Muscle of leg (tissue), 3 donors: ENCODE measurements at regions not wholly inside any gene's neighbourhood (a gene's known extent, or its start where the extent isn't known, plus 50 kb on each side); places are given as distances from the start of the nearest gene placed in this dataset.

Experiments
- DNase-seq: peaks from one replicate; pipeline ENCODE4 v3.0.0; 2013
- H3K27ac ChIP-seq: one replicate; pipeline ENCODE4 v1.5.1; 2013; ENCODE audit warnings: mild to moderate bottlenecking, low read length, control low read depth
- H3K27me3 ChIP-seq: one replicate; pipeline ENCODE4 v1.6.1; 2013; ENCODE audit warnings: low read length; ENCODE audit not compliant: control insufficient read depth, insufficient read depth
- H3K36me3 ChIP-seq: one replicate; pipeline ENCODE4 v1.6.1; 2013; ENCODE audit warnings: low read length; ENCODE audit not compliant: control insufficient read depth, insufficient read depth
- H3K4me1 ChIP-seq: one replicate; pipeline ENCODE4 v1.6.1; 2013; ENCODE audit warnings: low read length; ENCODE audit not compliant: control insufficient read depth, insufficient read depth
- H3K4me3 ChIP-seq: one replicate; pipeline ENCODE4 v1.5.1; 2013; ENCODE audit warnings: low read length, control low read depth
- H3K9me3 ChIP-seq: replicated peaks from 2 replicates; pipeline ENCODE4 v1.6.1; 2013; ENCODE audit warnings: low read depth, low read length; ENCODE audit not compliant: control insufficient read depth
- WGBS: methylation state at CpG from one replicate; pipeline ENCODE4 v1.1.5; 2013; ENCODE audit warnings: missing lambda C conversion rate; ENCODE audit not compliant: insufficient coverage; 5-methylcytosine and 5-hydroxymethylcytosine counted together

DNA sequence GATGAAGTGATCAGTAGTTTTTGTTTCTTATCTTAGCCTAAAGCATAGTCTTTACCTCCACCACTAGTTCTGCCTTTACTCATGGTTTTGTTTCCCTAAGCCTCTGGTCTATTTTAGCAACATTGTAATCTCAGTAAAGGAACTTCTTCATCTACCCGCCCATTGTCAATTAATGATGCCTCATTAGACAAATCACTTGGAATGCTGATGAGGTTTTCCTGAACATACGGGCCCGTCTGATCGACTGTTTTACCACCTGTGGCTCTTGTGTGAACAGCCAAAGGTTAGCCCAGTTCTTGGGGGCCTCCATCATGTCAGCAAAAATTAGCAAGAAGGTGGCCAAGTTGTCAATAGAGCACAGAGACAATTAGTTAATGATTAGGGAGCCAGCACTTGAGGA lies 470.1 kb upstream of the ARRDC4 start:
- Histone ChIP-seq H3K4me3 (no peak overlapping the region), H3K27me3 (no peaks in the 10 kb centered on the region), H3K4me1 (no peaks in the 10 kb centered on the region), H3K9me3 (no peaks in the 10 kb centered on the region), H3K36me3 (no peaks in the 10 kb centered on the region), H3K27ac (no peak overlapping the region)
- WGBS, result 71% methylated on average over 4 of the region's 4 CpGs
- no peak for DNase-seq

DNA sequence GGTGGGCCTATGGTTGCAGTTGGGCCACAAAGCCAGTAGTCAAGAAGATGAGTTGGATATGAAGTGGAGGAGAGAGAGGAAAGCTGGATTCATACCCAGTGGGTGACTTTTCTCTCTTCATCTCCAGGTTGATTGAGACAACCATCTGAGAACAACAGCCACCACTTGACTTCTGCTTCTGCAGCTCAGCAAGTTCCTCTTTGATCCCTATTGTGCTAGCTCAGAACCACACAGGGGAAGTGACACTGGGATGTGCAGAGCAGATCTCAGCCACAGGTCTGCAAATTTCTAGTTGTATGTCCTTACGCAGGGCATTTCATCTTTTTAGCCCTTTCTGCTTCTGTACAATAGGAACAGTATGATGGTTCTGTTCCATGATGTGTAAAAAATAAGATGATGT lies 459.2 kb upstream of the ARRDC4 start:
- peak; percentile 23 for DNase-seq
- H3K27ac ChIP-seq, result no peak overlapping the region
- H3K9me3 ChIP-seq, result no peaks in the 10 kb centered on the region
- H3K27me3 ChIP-seq, result no peaks in the 10 kb centered on the region
- no CpG with 5 or more reads among the region's 1 CpG for WGBS
- H3K4me1 ChIP-seq, result no peaks in the 10 kb centered on the region
- H3K4me3 ChIP-seq, result no peak overlapping the region
- H3K36me3 ChIP-seq, result no peaks in the 10 kb centered on the region

- H3K27me3 ChIP-seq, result no peaks in the 10 kb centered on the region
- no peak overlapping the region for H3K4me3 ChIP-seq
- no peak for DNase-seq
- H3K9me3 ChIP-seq, result no peaks in the 10 kb centered on the region
- H3K27ac ChIP-seq, result no peak overlapping the region
- H3K36me3 ChIP-seq, result no peaks in the 10 kb centered on the region
- no peaks in the 10 kb centered on the region for H3K4me1 ChIP-seq
- WGBS, result 67% methylated on average over 1 of the region's 2 CpGs
Observed at GRCh38 chr15:97502038-97502437, 458.5 kb upstream of the ARRDC4 start.

GRCh38 chr15:97504031-97504792 lies 456.3 kb upstream of the ARRDC4 start:
- H3K27ac ChIP-seq, result no peak overlapping the region
- 63% methylated on average over 2 of the region's 6 CpGs for WGBS
- H3K27me3 ChIP-seq, result no peaks in the 10 kb centered on the region
- no peaks in the 10 kb centered on the region for H3K4me1 ChIP-seq
- H3K9me3 ChIP-seq, result no peaks in the 10 kb centered on the region
- no peak overlapping the region for H3K4me3 ChIP-seq
- H3K36me3 ChIP-seq, result no peaks in the 10 kb centered on the region
- DNase-seq, result no peak

DNA sequence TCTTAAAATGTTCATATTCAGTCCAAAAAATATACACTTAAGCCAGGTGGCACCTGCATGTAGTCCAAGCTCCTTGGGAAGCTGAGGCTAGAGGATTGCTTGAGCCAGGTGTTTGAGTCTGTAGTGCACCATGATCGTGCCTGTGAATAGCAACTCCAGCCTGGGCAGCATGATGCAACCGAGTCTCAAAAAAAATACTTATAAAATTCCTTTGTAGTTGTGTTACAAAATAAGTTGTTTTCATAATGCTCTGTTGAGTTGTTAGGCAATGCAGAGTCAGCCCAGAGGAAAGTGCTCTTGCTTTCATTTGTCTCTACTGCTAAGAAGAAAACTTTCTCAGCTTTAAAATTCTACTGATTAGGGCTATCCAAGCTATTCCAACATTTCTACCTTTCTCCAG lies 442.8 kb upstream of the ARRDC4 start:
- H3K9me3 ChIP-seq, result no peaks in the 10 kb centered on the region
- no peak for DNase-seq
- H3K27ac ChIP-seq, result no peak overlapping the region
- H3K4me1 ChIP-seq, result peaks cover 11% of the 10 kb centered on the region
- H3K27me3 ChIP-seq, result no peaks in the 10 kb centered on the region
- WGBS, result no CpG with 5 or more reads among the region's 2 CpGs
- no peak overlapping the region for H3K4me3 ChIP-seq
- H3K36me3 ChIP-seq, result no peaks in the 10 kb centered on the region

- Histone ChIP-seq H3K9me3 (no peaks in the 10 kb centered on the region), H3K27ac (no peak overlapping the region), H3K4me3 (no peak overlapping the region), H3K27me3 (no peaks in the 10 kb centered on the region), H3K4me1 (peaks cover 11% of the 10 kb centered on the region), H3K36me3 (no peaks in the 10 kb centered on the region)
- WGBS, result 55% methylated on average over 3 of the region's 4 CpGs
- DNase-seq, result no peak
Observed at GRCh38 chr15:97520689-97521088, 439.8 kb upstream of the ARRDC4 start.

- Histone ChIP-seq H3K9me3 (no peaks in the 10 kb centered on the region), H3K36me3 (no peaks in the 10 kb centered on the region), H3K27me3 (no peaks in the 10 kb centered on the region), H3K4me3 (no peak overlapping the region), H3K27ac (peak overlapping the region; percentile 39), H3K4me1 (peaks cover 11% of the 10 kb centered on the region)
- WGBS, result 23% methylated on average over 5 of the region's 21 CpGs
- peak; percentile 71 for DNase-seq
Observed at GRCh38 chr15:97521381-97522285, 438.9 kb upstream of the ARRDC4 start.

DNA sequence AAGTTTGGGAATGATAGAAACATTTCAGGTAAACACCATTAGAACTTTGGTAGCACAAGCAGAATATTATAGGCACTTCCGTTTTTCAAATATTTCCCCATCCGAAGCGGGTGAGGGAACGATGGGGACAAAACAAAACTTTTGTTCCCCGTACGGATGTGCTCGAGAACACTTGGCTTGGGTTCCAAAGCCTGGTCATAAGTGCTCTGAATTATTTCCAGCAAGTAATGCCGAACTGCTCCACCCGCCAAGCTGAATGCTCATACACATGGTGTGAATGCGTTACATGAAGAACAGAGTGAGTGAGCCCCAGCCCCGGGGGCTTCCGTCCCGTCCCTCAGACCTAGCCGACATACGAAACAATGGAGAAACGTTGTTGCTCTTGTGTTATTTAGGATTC lies 438.2 kb upstream of the ARRDC4 start:
- H3K4me3 ChIP-seq, result no peak overlapping the region
- H3K36me3 ChIP-seq, result no peaks in the 10 kb centered on the region
- peak; percentile 46 for DNase-seq
- H3K27ac ChIP-seq, result no peak overlapping the region
- peaks cover 11% of the 10 kb centered on the region for H3K4me1 ChIP-seq
- WGBS, result 67% methylated on average over 16 of the region's 16 CpGs
- H3K27me3 ChIP-seq, result no peaks in the 10 kb centered on the region
- H3K9me3 ChIP-seq, result no peaks in the 10 kb centered on the region

GRCh38 chr15:97525809-97526208 lies 434.7 kb upstream of the ARRDC4 start:
- H3K27ac ChIP-seq, result no peak overlapping the region
- no peak for DNase-seq

DNA sequence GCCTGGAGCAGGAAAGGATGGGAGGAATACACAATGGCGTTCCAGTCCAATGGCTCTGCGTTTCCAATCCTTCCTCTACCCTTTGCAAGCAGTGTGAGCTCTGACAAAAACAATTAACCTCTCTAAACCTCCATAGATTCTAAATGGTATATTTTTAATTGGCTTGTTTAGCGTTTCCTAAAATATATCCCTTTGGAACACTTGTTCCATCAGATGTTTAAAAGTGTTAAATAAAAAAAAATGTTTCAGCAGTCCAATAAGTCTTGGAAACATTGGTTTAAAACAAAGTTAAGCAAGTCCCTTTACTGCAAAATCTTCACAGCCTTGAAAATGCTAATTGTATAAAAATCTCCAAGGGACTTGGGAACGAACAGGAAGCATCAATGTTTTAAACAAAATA lies 432.3 kb upstream of the ARRDC4 start:
- Histone ChIP-seq H3K27me3 (no peaks in the 10 kb centered on the region), H3K27ac (no peak overlapping the region), H3K36me3 (no peaks in the 10 kb centered on the region), H3K4me1 (no peaks in the 10 kb centered on the region), H3K9me3 (no peaks in the 10 kb centered on the region), H3K4me3 (no peak overlapping the region)
- no peak for DNase-seq
- WGBS, result no CpG with 5 or more reads among the region's 4 CpGs

More at GRCh38 chr15:97525809-97526208, 434.7 kb upstream of the ARRDC4 start:
- Histone ChIP-seq H3K9me3 (no peaks in the 10 kb centered on the region), H3K4me3 (no peak overlapping the region), H3K27me3 (no peaks in the 10 kb centered on the region), H3K36me3 (no peaks in the 10 kb centered on the region), H3K4me1 (peaks cover 11% of the 10 kb centered on the region)
